Cardiac muscle cell (in vitro differentiated cells and primary cell): ENCODE measurements at regions not wholly inside any gene's neighbourhood (a gene's known extent, or its start where the extent isn't known, plus 50 kb on each side); places are given as distances from the start of the nearest gene placed in this dataset.

Experiments
- DNase-seq, 2 donors: peaks; one replicate each; pipeline versions ENCODE4 v3.0.0 to v3.0.0-alpha.2; 2010 to 2017; ENCODE audit warnings: low read depth in 1 of 2, low spot score in 1 of 2
- H3K27ac ChIP-seq: fragments of 200-600 bp; sonication (generic); 2 replicates; pipeline ENCODE4 v1.5.1; 2016
- H3K27me3 ChIP-seq: fragments of 200-600 bp; sonication (generic); 2 replicates; pipeline ENCODE4 v1.6.0; 2016; ENCODE audit warnings: control low read depth
- H3K36me3 ChIP-seq: fragments of 200-600 bp; sonication (generic); 2 replicates; pipeline ENCODE4 v1.5.1; 2016; ENCODE audit warnings: control low read depth
- H3K4me1 ChIP-seq: fragments of 200-600 bp; sonication (generic); 2 replicates; pipeline ENCODE4 v1.8.1; 2017; ENCODE audit warnings: low read depth, mild to moderate bottlenecking, mixed run types
- H3K4me3 ChIP-seq: fragments of 200-600 bp; sonication (generic); 2 replicates; pipeline ENCODE4 v1.5.1; 2016; ENCODE audit warnings: mild to moderate bottlenecking
- H3K9me3 ChIP-seq: fragments of 200-600 bp; sonication (generic); 2 replicates; pipeline ENCODE4 v1.5.1; 2017; ENCODE audit warnings: low read depth, mild to moderate bottlenecking, control low read depth
- CTCF ChIP-seq: IDR thresholded peaks from 2 replicates; pipeline ENCODE4 v1.5.1; 2012; ENCODE audit warnings: low read depth, mild to moderate bottlenecking, low read length

- Histone ChIP-seq H3K27ac (no peak overlapping the region), H3K27me3 (no peaks in the 10 kb centered on the region), H3K9me3 (no peaks in the 10 kb centered on the region), H3K4me1 (no peaks in the 10 kb centered on the region), H3K4me3 (no peak overlapping the region), H3K36me3 (no peaks in the 10 kb centered on the region)
- TF ChIP-seq CTCF = peak; percentile 30
- peak; percentile 4 to 76 for DNase-seq
These were observed 250.7 kb downstream of the NAP1L3 start for GRCh38 chrX:93422693-93423092.

DNA sequence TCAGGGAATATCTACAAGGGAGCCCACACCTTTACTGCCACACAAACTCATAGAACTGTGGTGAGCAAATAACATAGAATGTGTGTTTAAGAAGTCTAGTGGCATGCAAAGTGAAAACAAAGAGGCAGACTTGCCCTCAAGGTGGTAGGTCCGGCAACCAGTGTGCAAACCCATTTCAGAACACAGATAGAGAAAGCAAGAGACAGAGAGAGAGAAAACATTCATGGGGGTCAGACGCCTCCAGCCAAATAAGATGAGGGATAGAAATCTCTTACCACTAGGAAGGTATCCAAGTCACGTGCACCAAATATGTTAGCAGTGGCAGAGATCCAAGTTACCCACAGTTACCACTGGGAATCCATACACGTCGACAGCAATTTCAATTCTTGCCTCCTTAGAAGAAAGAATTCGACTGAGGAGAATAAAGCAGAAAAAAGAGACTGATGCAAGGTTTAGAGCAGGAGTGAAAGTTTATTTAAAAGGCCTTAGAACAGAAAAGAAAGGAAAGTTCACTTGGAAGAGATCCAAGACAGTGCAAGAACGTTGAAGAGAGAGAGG is 252.8 kb downstream of the NAP1L3 start:
- no peaks in the 10 kb centered on the region for H3K36me3 ChIP-seq
- no peaks in the 10 kb centered on the region for H3K4me1 ChIP-seq
- no peaks in the 10 kb centered on the region for H3K9me3 ChIP-seq
- no peaks in the 10 kb centered on the region for H3K27me3 ChIP-seq
- no peak overlapping the region for H3K4me3 ChIP-seq
- peak in 1 of 2 donors; percentile 6 for DNase-seq
- no peak overlapping the region for H3K27ac ChIP-seq
- no peak for TF ChIP-seq CTCF

GRCh38 chrX:93420090-93420489 is 253.3 kb downstream of the NAP1L3 start:
- TF ChIP-seq CTCF = no peak

GRCh38 chrX:93419642-93420041 is 253.7 kb downstream of the NAP1L3 start:
- no peaks in the 10 kb centered on the region for H3K27me3 ChIP-seq
- no peak overlapping the region for H3K4me3 ChIP-seq
- no peak for DNase-seq
- TF ChIP-seq CTCF = no peak
- H3K4me1 ChIP-seq = no peaks in the 10 kb centered on the region
- no peaks in the 10 kb centered on the region for H3K36me3 ChIP-seq
- H3K27ac ChIP-seq = no peak overlapping the region
- H3K9me3 ChIP-seq = no peaks in the 10 kb centered on the region

More at GRCh38 chrX:93420090-93420489, 253.3 kb downstream of the NAP1L3 start:
- no peaks in the 10 kb centered on the region for H3K4me1 ChIP-seq
- peak in 1 of 2 donors; percentile 19 for DNase-seq
- no peaks in the 10 kb centered on the region for H3K27me3 ChIP-seq
- no peaks in the 10 kb centered on the region for H3K9me3 ChIP-seq
- no peak overlapping the region for H3K27ac ChIP-seq
- no peak overlapping the region for H3K4me3 ChIP-seq
- no peaks in the 10 kb centered on the region for H3K36me3 ChIP-seq

DNA sequence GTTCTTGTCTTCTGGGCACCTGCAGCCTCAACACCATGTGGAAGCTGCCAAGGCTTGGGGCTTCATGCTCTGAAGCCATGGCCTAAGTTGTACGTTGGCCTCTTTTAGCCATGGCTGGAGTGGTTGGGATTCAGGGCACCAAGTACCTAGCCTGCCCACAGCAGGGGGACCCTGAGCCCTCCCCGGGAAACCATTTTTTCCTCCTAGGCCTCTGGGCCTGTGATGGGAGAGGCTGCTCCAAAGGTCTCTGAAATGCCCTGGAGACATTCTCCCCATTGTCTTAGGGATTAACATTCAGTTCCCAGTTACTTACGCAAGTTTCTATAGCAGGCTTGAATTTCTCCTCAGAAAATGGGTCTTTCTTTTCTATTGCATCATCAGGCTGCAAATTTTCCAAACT is 269.3 kb downstream of the NAP1L3 start:
- no peak for TF ChIP-seq CTCF
- H3K36me3 ChIP-seq = no peaks in the 10 kb centered on the region
- no peaks in the 10 kb centered on the region for H3K4me1 ChIP-seq
- H3K4me3 ChIP-seq = no peak overlapping the region
- DNase-seq = no peak
- no peak overlapping the region for H3K27ac ChIP-seq
- H3K9me3 ChIP-seq = no peaks in the 10 kb centered on the region
- no peaks in the 10 kb centered on the region for H3K27me3 ChIP-seq

DNA sequence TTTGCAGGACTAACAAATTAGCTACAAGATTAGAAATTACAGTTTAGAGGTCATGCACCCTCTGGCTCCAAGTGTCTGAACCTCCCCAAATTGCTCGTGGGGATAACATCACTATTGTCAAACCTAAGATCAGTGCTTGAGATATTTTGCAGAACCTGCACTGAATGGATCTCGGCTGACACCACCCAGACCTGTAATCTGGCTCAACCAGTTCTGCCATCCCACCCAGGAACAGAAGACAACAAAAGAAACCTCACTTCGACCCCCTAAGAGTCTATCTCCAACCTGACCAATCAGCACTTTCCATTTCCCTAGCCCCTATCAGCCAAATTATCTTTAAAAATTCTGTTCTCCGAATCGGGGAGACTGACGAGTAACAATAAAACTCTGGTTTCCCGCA is 318.7 kb downstream of the NAP1L3 start:
- Histone ChIP-seq H3K4me3 (no peak overlapping the region), H3K9me3 (no peaks in the 10 kb centered on the region), H3K36me3 (no peaks in the 10 kb centered on the region), H3K4me1 (no peaks in the 10 kb centered on the region), H3K27me3 (no peaks in the 10 kb centered on the region), H3K27ac (no peak overlapping the region)
- TF ChIP-seq CTCF = no peak
- DNase-seq = no peak
